Prostate gland (tissue), 2 donors: ENCODE measurements at regions not wholly inside any gene's neighbourhood (a gene's known extent, or its start where the extent isn't known, plus 50 kb on each side); places are given as distances from the start of the nearest gene placed in this dataset.

ENCODE experiments used
- POLR2A ChIP-seq: fragments of 450-650 bp; IDR thresholded peaks from one replicate; pipeline ENCODE4 v1.6.1; 2016; ENCODE audit warnings: antibody characterized with exemption, mild to moderate bottlenecking
- TF ChIP-seq, protein P1 (sequence below), 4 experiments: fragments of 200-600 bp in 2 of 4; fragments of 450-650 bp in 2 of 4; sonication (generic) in 2 of 4; IDR thresholded peaks; 1 replicate in 3 of 4; 2 replicates in 1 of 4; pipeline ENCODE4 v1.5.1; 2016 to 2019; ENCODE audit warnings: antibody characterized with exemption in 4 of 4, mild to moderate bottlenecking in 2 of 4, moderate library complexity in 2 of 4

GRCh38 chr9:7433508-7434292, 365.9 kb downstream of the DMAC1 start:
- TF ChIP-seq, protein P1, sequence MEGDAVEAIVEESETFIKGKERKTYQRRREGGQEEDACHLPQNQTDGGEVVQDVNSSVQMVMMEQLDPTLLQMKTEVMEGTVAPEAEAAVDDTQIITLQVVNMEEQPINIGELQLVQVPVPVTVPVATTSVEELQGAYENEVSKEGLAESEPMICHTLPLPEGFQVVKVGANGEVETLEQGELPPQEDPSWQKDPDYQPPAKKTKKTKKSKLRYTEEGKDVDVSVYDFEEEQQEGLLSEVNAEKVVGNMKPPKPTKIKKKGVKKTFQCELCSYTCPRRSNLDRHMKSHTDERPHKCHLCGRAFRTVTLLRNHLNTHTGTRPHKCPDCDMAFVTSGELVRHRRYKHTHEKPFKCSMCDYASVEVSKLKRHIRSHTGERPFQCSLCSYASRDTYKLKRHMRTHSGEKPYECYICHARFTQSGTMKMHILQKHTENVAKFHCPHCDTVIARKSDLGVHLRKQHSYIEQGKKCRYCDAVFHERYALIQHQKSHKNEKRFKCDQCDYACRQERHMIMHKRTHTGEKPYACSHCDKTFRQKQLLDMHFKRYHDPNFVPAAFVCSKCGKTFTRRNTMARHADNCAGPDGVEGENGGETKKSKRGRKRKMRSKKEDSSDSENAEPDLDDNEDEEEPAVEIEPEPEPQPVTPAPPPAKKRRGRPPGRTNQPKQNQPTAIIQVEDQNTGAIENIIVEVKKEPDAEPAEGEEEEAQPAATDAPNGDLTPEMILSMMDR (IDR thresholded peaks at IDR 0.05): no peak
- no peak for TF ChIP-seq POLR2A
